Glomerular visceral epithelial cell (primary cell): ENCODE measurements at regions not wholly inside any gene's neighbourhood (a gene's known extent, or its start where the extent isn't known, plus 50 kb on each side); places are given as distances from the start of the nearest gene placed in this dataset.

Experiments used
- DNase-seq: peaks from one replicate; pipeline ENCODE4 v3.0.0-alpha.2; 2016; ENCODE audit errors: extremely low spot score

- DNase-seq, result no peak
Measured at GRCh38 chr10:78617115-78617514, 451.7 kb upstream of the ZMIZ1 start.

DNA sequence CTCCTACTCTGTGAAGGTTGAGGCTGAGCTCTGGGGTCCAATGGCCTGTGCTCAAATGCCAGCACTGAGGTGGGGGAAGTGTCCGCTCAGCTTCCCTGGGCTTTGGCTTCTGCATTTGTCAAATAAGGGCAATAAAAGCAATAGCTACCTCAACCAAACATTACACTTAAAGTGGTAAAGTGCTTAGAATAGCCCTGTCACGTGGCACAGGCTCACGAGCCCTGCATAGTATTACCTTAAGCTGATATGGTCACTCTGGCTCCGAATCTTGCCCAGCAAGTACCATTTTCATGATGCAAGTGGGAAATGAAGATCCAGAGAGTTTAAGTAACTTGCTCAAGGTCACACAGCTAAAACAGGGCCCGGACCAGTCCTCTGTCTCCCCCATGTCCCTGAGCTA, 451.1 kb upstream of the ZMIZ1 start:
- DNase-seq, result no peak

DNA sequence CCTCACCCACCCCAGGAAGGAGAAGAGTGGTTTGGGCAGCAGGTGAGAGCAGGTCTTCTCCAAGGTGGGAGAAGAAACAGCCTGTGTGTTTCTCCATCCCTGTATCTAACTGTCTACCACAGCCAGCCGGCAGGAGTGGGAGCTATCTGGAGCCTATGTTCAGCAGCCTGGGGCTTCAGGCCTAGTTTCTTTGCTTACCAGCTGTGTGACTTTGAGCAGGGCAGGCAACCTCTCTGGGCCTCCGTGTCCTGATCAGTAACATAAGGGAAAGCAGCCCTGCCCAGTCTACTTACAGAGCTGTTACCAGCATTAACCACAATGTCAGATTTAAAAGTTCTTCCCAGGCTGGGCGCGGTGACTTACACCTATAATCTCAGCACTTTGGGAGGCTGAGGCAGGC, 450.7 kb upstream of the ZMIZ1 start:
- no peak for DNase-seq

DNA sequence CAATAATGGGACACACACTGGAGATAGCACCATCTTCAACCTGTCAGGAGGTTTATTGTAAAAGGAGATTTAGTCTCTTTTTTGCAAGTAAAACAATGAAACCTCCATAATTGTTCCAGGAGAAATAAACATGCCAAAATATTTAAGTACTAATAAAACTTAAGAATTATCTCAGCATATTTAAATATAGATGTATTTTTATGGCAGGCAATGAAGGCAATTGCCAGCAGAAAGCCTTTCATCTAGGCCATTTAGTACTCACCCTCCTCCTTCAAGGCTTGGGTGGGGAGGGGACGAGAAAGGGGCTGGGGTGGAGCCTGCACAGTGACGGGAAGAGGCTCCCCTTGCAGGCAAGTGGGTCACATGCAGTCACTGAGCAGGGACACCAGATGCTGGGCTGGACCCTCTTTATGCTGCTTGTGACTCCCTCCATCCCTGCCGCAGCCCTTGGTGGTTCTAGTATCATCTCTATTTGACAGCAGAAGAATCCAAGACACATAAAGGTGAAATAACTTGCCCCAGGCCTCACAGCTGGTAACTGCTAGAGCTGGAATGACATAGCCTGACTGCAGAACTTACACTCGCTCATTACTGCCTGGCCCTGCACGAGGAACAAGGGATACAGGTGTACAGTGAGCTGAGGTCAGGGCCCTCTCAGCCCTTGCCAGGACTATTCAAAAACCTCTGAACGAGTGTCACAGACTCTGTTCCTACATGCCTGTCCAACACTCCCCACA, 449.5 kb upstream of the ZMIZ1 start:
- DNase-seq, result no peak

DNA sequence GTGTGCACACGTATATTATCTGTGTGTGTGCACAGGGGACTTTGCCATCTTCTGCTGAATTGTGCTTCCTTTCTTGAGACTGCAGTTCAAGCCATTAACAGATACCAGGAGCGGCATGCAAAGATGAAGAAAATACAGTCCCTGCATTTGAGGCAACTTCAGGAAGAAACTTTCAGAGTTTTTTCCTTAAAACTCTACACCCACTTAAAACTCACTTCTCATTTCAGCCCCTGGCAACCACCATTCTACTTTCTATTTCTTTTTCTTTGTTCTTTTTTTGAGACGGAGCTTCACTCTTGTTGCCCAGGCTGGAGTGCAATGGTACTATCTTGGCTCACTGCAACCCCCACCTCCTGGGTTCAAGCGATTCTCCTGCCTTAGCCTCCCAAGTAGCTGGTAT, 448.9 kb upstream of the ZMIZ1 start:
- no peak for DNase-seq

DNA sequence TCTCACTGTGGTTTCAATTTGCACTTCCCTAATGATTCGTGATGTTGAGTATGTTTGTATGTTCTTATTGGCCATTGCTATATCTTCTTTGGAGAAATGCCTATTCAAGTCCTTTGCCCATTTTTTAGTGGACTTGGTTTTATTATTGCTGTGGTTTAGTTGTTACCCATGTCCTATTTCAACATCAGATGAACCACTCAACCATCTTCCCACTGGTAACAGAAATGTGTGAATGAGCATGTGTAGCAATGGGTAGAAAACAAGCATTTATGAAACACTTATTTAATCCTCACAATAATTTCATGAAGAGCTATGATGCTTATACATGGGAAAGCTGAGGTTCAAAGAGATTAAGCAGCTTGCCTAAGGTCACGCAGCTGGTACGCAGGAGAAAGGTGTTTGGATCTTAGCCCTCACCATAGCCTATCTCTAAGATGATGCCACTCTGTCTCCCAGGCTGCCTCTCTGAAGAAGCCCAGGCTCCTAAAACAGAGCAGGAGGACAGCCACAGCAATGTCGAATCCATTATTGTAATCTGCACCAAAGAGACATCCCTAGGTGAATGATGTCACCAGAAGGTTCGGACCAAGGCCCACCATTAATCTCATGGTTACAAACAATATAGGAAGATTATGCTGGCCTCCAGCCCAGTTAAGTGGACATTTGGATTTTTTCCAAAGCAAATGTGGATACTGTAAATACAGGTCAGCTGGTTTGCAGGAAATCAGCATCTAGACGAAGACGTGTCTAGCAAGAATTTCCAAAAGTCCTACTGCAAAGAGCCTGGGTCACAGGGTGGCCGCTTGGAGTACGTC, 447.6 kb upstream of the ZMIZ1 start:
- DNase-seq, result no peak

DNA sequence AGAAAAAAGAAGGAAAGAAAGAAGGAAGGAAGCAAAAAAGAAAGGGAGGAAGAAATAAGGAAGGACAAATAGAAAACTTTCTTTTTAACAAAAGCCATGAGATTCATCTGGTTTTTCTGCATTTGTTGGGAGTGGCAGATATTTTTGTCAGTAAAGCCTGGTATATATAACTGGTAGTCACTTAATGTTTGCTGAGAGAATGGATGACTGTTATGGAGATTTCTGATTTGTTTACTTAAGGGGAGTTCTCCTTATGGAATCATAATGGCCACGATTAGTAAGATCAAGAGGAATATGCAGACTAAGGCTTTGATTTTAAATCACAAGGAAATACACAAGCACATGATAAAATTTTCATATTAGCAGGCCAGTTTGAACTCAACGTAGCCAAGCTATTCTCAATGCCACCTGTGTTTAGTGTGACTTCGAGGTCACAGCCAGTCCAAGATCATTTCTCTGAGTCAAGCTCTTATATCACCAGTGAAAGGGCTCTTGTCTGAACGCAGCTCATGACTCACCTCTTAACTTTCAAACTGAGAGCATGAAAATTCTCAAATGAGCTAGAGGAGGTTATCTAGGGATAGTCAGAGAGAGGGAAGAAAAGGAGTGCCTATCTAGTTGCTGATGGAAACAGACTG, 445.1 kb upstream of the ZMIZ1 start:
- DNase-seq, result peak; percentile 4

- no peak for DNase-seq
Measured at GRCh38 chr10:78624791-78625190, 444.0 kb upstream of the ZMIZ1 start.

DNA sequence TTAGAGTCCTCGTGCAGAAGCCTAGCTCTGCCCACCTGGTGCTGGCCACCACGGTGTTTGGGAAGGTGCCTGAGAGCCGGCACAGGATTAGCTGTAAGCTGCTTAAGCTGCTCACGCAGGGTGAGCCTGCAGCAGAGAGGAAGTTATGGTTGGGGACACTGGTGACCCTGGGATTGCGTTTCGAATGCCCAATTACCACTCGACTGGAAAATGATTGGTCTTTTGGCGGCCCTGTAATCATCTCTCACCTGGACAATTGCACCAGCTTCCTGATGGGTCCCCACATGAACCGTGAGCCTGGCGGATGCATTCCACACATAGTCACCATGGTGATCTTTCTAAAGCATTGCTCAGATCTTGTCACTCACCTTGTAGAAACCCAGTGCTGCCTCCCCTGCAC, 442.3 kb upstream of the ZMIZ1 start:
- DNase-seq, result no peak

DNA sequence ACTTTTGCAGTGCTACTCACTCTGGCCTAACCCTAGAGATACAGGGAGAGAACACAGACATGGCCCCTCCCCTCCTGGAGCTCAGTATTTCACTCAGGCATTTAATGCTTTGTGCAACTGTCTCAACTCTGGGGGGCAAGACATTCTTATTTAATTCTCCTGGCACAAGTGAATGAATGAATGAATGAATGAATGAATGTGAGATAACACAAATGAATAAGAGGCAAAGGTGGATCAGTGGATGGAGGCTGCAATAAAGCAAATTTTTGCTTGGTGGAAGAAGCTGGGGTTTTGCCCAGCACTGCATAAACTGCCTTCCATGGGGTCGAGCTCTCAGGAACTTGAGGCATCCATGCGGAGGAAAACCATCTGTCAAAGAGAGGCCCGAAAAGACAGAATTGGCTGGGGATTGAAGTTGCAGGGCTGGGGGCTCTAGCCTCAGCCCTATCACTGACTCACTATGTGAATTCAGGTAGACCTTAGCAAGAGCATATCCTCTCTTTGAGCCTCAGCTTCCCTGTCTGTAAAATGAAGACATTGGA, 441.4 kb upstream of the ZMIZ1 start:
- DNase-seq, result no peak

GRCh38 chr10:78628976-78629375, 439.8 kb upstream of the ZMIZ1 start:
- DNase-seq, result no peak

DNA sequence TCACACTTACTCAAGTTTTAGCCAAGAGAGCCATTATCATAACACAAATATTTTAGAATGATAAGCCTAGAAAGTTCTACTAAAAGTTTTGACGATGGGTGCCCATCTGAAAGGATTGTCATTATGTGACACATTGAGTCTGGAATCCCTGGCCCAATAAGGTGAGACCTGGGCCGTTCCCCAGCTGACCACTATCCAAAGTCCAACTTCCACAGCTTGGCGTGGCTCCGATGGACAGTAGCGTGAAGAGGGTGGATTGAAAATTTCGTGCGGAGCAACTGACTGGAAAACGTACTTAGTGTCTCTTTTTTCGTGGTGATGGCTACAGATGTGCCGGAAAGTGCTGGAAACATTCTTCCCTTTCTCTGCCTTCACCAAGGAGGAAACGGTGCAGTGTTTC, 439.0 kb upstream of the ZMIZ1 start:
- no peak for DNase-seq

- no peak for DNase-seq
Measured at GRCh38 chr10:78630944-78631838, 437.6 kb upstream of the ZMIZ1 start.

DNA sequence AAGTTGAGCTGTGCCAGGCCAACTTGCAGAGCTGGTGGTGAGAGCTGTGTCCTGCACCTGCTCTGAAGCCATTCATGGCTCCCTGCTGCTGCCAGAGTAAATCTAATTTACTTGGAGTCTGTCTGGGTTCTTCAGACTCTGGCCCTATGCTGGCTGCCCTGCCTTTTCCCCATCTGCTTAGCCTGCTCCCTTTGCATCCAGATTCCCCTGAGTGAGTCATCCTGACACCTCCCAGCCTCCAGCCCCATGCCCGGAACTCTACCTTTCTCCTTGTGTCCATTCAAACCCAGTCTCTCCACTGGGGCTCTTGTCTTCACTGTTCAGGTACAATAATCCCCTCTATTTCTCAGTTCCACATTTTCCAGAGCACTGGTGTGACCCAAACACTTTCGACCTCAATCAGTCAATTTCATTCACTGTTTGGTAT, 434.4 kb upstream of the ZMIZ1 start:
- DNase-seq, result no peak

DNA sequence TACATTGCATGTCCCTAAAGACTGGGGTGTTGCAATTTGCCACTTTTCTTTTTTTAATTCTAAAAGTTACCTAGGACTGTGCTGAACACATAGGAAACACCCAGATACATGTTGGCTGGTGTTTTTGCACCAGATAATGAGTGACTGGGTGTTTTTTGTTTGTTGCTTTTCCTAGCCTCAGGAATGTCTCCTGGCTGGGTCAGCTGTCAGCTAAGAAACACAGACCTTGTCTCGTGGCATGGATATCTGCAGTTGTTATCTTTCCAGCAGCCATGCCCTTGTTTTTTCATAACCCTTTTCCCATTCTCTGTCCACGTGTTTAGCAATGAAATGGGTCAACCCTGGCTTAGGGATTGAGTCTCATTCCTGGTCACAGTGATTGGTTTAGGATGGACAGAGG, 433.9 kb upstream of the ZMIZ1 start:
- DNase-seq, result no peak

GRCh38 chr10:78639629-78640028, 429.1 kb upstream of the ZMIZ1 start:
- no peak for DNase-seq

GRCh38 chr10:78640796-78641636, 427.8 kb upstream of the ZMIZ1 start:
- DNase-seq, result no peak

- DNase-seq, result no peak
Measured at GRCh38 chr10:78641693-78642092, 427.1 kb upstream of the ZMIZ1 start.

GRCh38 chr10:78642269-78642816, 426.4 kb upstream of the ZMIZ1 start:
- DNase-seq, result no peak

GRCh38 chr10:78643513-78643912, 425.3 kb upstream of the ZMIZ1 start:
- DNase-seq, result no peak
